SK-N-MC (cell line): ENCODE measurements at regions not wholly inside any gene's neighbourhood (a gene's known extent, or its start where the extent isn't known, plus 50 kb on each side); places are given as distances from the start of the nearest gene placed in this dataset.
"Not testable (repeated sequence)": the region's sequence is repeated elsewhere in the genome, so short reads cannot be mapped to it uniquely, and the experiment has no call there.

Experiments used
- DNase-seq: peaks from one replicate; pipeline ENCODE4 v3.0.0-alpha.2; 2011; ENCODE audit warnings: low read depth, low spot score
- H3K27ac ChIP-seq: fragments of 200-600 bp; sonication (generic); 2 replicates; pipeline ENCODE4 v1.5.1; 2016; ENCODE audit warnings: mixed run types
- H3K36me3 ChIP-seq: fragments of 200-600 bp; sonication (generic); 2 replicates; pipeline ENCODE4 v1.6.1; 2017; ENCODE audit warnings: antibody characterized with exemption, low read length, mixed read lengths; ENCODE audit not compliant: insufficient read depth
- H3K4me3 ChIP-seq: fragments of 200-600 bp; sonication (generic); 2 replicates; pipeline ENCODE4 v1.5.1; 2016
- H3K9ac ChIP-seq: fragments of 200-600 bp; sonication (generic); 2 replicates; pipeline ENCODE4 v1.8.0; 2017; ENCODE audit warnings: mixed run types, mixed read lengths; ENCODE audit not compliant: insufficient read length
- H3K9me3 ChIP-seq: fragments of 200-600 bp; sonication (generic); 2 replicates; pipeline ENCODE4 v1.6.1; 2017; ENCODE audit warnings: low read depth, mild to moderate bottlenecking, antibody characterized with exemption, low read length, moderate library complexity, mixed read lengths
- EZH2 ChIP-seq: fragments of 200-600 bp; sonication (generic); IDR thresholded peaks from one replicate; pipeline ENCODE4 v1.6.1; 2017; ENCODE audit warnings: antibody characterized with exemption
- FOXP2 ChIP-seq: optimal IDR thresholded peaks from 2 replicates; pipeline ENCODE3; 2011; ENCODE audit warnings: mild to moderate bottlenecking, moderate library complexity; ENCODE audit not compliant: insufficient read depth; ENCODE audit errors: extremely low read length, control extremely low read depth
- POLR2AphosphoS5 ChIP-seq: IDR thresholded peaks from 2 replicates; pipeline ENCODE4 v1.6.1; 2012; ENCODE audit warnings: mild to moderate bottlenecking, low read depth, low read length, borderline replicate concordance

DNA sequence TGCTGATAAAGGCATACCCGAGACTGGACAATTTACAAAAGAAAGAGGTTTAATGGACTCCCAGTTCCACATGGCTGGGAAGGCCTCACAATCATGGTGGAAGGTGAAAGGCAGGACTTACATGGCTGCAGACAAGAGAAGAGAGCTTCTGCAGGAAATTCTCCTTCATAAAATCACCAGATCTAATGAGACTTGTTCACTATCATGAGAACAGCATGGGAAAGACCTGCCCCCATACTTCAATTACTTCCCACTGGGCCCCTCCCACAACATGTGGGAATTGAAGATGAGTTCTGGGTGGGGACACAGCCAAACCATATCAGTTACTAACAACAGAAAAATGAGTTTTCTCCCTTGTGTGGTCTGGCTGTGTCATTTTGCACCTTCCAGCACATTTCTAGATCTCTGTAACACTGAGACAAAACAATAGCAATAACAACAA is 741.4 kb downstream of the KCNT2 start:
- DNase-seq, result no peak
- Histone ChIP-seq H3K9me3 (no peaks in the 10 kb centered on the region), H3K36me3 (no peaks in the 10 kb centered on the region), H3K9ac (no peak overlapping the region), H3K4me3 (no peak overlapping the region), H3K27ac (no peak overlapping the region)
- TF ChIP-seq EZH2 (no peak), POLR2AphosphoS5 (no peak), FOXP2 (no peak)

DNA sequence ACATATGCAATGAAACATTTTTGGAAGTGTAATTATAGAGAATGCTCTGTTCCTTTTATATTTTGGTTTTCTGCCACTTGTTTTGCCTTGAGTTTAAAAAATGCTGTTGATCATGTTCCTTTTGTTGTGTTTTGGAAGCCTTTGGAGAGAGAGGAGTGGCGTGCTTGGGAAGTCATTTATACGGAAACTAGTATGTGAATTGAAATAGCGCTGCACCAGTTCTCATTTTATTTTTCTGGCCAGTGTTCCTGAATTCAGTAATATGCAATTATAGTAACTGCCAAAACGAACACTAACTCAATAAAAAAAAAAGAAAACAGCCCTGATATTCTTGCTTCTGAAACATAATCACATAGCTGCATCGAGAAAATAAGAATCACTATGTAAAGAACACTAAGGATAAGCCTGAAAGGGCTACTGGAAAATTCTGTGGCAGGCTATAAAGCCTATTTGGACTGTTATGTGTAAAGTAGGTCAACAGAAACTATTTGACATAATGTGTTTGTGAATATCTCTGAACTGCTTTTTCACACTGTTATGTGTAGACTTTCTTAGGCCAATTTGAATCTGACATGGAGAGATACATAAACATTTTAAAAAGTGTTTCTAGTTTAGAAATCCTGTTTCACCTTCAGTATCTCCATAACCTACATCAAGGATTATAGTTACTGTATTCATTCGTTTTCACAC is 742.0 kb downstream of the KCNT2 start:
- Histone ChIP-seq H3K4me3 (no peak overlapping the region), H3K9ac (no peak overlapping the region), H3K27ac (no peak overlapping the region), H3K9me3 (no peaks in the 10 kb centered on the region), H3K36me3 (no peaks in the 10 kb centered on the region)
- no peak for DNase-seq
- no peak for TF ChIP-seq EZH2

DNA sequence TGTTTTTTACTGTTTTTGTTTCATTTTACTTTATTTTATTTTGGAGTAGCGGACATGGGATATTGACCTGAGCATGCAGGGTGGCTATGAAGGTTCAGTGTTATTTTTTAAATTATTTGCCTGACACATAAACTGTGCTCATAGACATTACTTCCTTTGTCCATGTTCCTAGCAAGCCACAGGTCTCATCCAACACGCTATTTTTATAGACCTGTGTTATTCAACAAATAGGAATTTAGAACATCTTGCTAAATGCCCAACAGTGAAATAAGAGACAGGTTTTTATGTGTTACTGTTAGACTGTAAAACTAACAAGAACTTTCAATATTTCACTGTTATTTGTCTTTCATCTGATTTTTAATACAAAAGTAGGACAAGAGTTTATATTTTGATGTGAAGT is 756.4 kb downstream of the KCNT2 start:
- no peak overlapping the region for H3K27ac ChIP-seq
- no peaks in the 10 kb centered on the region for H3K9me3 ChIP-seq
- no peak overlapping the region for H3K4me3 ChIP-seq
- TF ChIP-seq EZH2 (no peak), FOXP2 (no peak), POLR2AphosphoS5 (no peak)
- no peaks in the 10 kb centered on the region for H3K36me3 ChIP-seq
- no peak overlapping the region for H3K9ac ChIP-seq
- DNase-seq, result no peak

DNA sequence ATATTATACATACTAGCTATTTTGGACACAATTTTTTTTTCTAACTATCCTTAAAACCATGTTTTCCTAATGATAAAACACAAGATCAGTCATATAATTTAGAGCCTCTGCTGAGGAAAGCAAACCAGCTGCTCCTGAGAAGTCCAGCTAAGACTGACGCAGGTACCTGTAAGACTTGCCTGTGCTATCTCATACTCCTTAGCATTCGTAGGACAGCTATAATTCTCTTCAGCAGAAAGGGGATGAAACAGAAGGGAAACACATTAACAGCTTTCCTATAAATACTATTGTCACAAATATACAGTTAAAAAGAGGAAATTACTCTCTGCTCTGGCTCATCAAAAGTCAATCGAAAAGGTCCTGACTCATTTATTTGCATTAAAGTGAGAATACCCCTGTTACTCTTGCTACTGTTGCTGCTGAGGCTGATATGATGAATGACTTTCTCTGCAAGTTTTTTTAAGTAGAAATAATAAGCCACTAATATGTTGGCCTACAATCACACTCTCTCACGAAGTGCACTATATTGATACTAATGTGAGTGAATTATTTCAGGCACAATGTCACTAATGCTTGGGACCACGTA is 757.1 kb downstream of the KCNT2 start:
- no peak overlapping the region for H3K9ac ChIP-seq
- H3K36me3 ChIP-seq, result no peaks in the 10 kb centered on the region
- H3K9me3 ChIP-seq, result no peaks in the 10 kb centered on the region
- H3K27ac ChIP-seq, result no peak overlapping the region
- TF ChIP-seq FOXP2 (no peak), POLR2AphosphoS5 (no peak), EZH2 (no peak)
- H3K4me3 ChIP-seq, result no peak overlapping the region
- DNase-seq, result no peak

DNA sequence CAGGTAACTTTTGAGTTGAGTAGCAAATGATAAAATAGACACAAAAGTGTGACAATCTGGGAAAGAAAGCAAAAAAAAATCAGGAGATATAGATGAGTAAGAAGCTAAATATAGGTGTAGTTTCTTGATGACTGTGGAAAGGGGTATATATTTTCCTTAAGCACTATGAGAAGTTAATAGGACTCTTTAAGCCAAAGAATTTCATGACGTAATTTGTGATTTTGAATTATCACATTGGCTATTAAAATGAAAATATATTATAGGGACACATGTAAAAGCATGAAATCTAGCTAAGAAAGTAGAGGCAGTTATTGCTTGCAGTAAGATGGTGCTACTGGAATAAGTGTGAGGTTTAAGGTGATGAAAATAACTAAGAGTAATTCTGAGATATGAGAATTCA is 759.1 kb downstream of the KCNT2 start:
- no peak overlapping the region for H3K27ac ChIP-seq
- DNase-seq, result no peak
- TF ChIP-seq FOXP2, result no peak
- TF ChIP-seq POLR2AphosphoS5, result no peak
- TF ChIP-seq EZH2, result no peak
- H3K4me3 ChIP-seq, result no peak overlapping the region
- no peak overlapping the region for H3K9ac ChIP-seq
- H3K36me3 ChIP-seq, result no peaks in the 10 kb centered on the region
- no peaks in the 10 kb centered on the region for H3K9me3 ChIP-seq

DNA sequence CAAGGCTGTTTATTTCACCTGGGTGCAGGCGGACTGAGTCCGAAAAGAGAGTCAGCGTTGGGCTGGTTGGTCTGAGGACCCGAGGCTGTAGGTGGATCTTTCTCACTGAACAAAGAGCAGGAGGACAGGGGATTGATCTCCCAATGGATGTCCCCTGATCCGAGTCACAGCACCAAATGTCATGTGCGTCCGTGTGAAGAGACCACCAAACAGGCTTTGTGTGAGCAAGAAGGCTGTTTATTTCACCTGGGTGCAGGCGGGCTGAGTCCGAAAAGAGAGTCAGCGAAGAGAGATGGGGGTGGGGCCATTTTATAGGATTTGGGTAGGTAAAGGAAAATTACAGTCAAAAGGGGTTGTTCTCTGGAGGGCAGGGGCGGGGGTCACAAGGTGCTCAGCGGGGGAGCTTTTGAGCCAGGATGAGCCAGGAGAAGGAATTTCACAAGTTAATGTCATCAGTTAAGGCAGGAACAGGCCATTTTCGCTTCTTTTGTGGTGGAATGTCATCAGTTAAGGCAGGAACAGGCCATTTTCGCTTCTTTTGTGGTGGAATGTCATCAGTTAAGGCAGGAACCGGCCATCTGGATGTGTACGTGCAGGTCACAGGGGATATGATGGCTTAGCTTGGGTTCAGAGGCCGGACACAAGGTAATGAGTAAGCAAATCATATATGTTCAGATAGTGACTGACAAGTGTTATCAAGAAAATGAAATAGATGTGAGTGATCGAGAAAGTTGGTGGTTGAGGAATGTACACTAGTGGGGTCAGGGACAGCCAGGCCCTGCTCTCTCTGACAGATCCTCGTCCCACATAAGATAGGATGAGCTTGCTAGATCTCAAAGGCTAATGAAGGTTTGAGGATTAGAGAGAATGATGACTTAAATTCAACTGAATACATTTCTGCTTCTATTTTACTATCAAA is 760.0 kb downstream of the KCNT2 start:
- H3K4me3 ChIP-seq, DNase-seq, H3K9ac ChIP-seq, H3K36me3 ChIP-seq, H3K27ac ChIP-seq, H3K9me3 ChIP-seq: not testable (repeated sequence)

DNA sequence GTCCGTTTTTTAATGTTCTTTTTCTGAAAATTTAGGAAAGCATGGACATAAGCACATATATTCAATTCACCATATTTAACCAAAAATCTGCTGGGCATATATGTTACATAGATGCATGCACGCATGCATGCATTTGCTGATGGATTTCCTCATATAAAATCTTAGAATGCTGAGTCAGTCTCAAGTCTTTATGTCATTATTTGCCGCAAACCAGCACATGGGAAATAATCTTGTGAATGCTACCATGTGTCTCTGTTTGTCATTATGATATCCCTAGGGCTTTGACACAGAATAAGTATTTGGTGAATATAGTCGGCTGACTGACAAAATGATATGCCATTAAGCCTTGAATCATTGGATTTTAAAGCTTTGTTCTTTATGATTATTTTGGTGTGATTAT is 776.5 kb downstream of the KCNT2 start:
- DNase-seq, result no peak
- Histone ChIP-seq H3K9ac (no peak overlapping the region), H3K27ac (no peak overlapping the region), H3K4me3 (no peak overlapping the region), H3K9me3 (no peaks in the 10 kb centered on the region), H3K36me3 (no peaks in the 10 kb centered on the region)
- TF ChIP-seq EZH2 (no peak), POLR2AphosphoS5 (no peak), FOXP2 (no peak)

DNA sequence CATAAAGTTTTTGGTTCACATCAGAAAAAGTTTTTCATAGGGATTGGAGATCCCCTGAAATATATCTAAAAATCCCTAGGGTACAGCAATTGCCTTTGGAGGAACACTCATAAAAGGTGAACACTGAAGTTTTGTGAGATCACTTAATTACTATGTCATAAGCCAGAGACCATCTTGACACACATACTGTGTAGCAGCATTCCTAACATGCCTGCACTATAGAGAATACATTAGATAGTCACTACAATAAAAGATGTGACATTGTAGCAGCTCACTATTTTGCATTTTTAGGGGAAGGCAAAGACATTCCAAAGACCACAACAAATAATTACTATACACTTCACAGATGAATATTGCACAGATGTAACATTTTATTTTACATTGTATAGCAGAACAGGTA is 779.9 kb downstream of the KCNT2 start:
- no peak for DNase-seq
- H3K9me3 ChIP-seq, result no peaks in the 10 kb centered on the region
- H3K9ac ChIP-seq, result no peak overlapping the region
- no peak overlapping the region for H3K27ac ChIP-seq
- TF ChIP-seq FOXP2 (no peak), POLR2AphosphoS5 (no peak), EZH2 (no peak)
- no peak overlapping the region for H3K4me3 ChIP-seq
- H3K36me3 ChIP-seq, result no peaks in the 10 kb centered on the region
